GM12878 (cell line): ENCODE measurements at regions not wholly inside any gene's neighbourhood (a gene's known extent, or its start where the extent isn't known, plus 50 kb on each side); places are given as distances from the start of the nearest gene placed in this dataset.

Experiments used
- BCL11A ChIP-seq: IDR thresholded peaks from 2 replicates; pipeline ENCODE4 v1.6.1; 2011; ENCODE audit warnings: low read depth, low read length
- BHLHE40 ChIP-seq, 2 experiments: fragments of 450-650 bp in 1 of 2; IDR thresholded peaks; 2 replicates each; pipeline ENCODE4 v1.6.1; 2011 to 2017; ENCODE audit warnings: low read depth in 2 of 2, borderline replicate concordance in 1 of 2, improper control_type of control experiment in 1 of 2, low read length in 1 of 2, mild to moderate bottlenecking in 1 of 2
- CREM ChIP-seq: IDR thresholded peaks from 2 replicates; pipeline ENCODE4 v1.6.1; 2014; ENCODE audit warnings: antibody characterized with exemption, low read depth
- FOXK2 ChIP-seq: fragments of 450-650 bp; IDR thresholded peaks from 2 replicates; pipeline ENCODE4 v1.6.1; 2017; ENCODE audit warnings: mild to moderate bottlenecking, moderate library complexity
- GABPA ChIP-seq: IDR thresholded peaks from 2 replicates; pipeline ENCODE4 v1.6.1; 2014; ENCODE audit warnings: antibody characterized with exemption, low read depth, mild to moderate bottlenecking, inconsistent platforms
- HCFC1 ChIP-seq: fragments of 150-350 bp; IDR thresholded peaks from 2 replicates; pipeline ENCODE4 v1.6.1; 2014; ENCODE audit warnings: low read length
- IKZF2 ChIP-seq, 2 experiments: fragments of 450-650 bp; IDR thresholded peaks; 2 replicates each; pipeline ENCODE4 v1.6.1; 2017; ENCODE audit warnings: mild to moderate bottlenecking in 2 of 2, moderate library complexity in 2 of 2
- LARP7 ChIP-seq: fragments of 450-650 bp; IDR thresholded peaks from 2 replicates; pipeline ENCODE4 v1.6.1; 2017; ENCODE audit warnings: mild to moderate bottlenecking
- NFIC ChIP-seq: IDR thresholded peaks from 2 replicates; pipeline ENCODE4 v1.6.1; 2012; ENCODE audit warnings: low read depth, mild to moderate bottlenecking, inconsistent platforms, low read length, moderate library complexity
- SIX5 ChIP-seq: IDR thresholded peaks from 2 replicates; pipeline ENCODE4 v1.6.1; 2011; ENCODE audit warnings: mild to moderate bottlenecking, low read depth, low read length, moderate library complexity; ENCODE audit not compliant: severe bottlenecking
- SRF ChIP-seq, 2 experiments: IDR thresholded peaks; 2 replicates each; pipeline ENCODE4 v1.6.1; 2011; ENCODE audit warnings: low read depth in 2 of 2, low read length in 2 of 2, mild to moderate bottlenecking in 1 of 2, moderate library complexity in 1 of 2
- WRNIP1 ChIP-seq: IDR thresholded peaks from 2 replicates; pipeline ENCODE4 v1.6.1; 2011; ENCODE audit warnings: low read depth, low read length, improper control_type of control experiment, borderline replicate concordance
- YY1 ChIP-seq: IDR thresholded peaks from 2 replicates; pipeline ENCODE4 v1.6.1; 2011; ENCODE audit warnings: low read depth, mild to moderate bottlenecking, low read length
- ZBED1 ChIP-seq: IDR thresholded peaks from 2 replicates; pipeline ENCODE4 v1.6.1; 2016; ENCODE audit warnings: borderline replicate concordance
- ZNF622 ChIP-seq: fragments of 450-650 bp; IDR thresholded peaks from 2 replicates; pipeline ENCODE4 v1.6.1; 2017; ENCODE audit warnings: mild to moderate bottlenecking, inconsistent platforms
- TF ChIP-seq, protein P1 (sequence below): IDR thresholded peaks from 2 replicates; pipeline ENCODE4 v1.6.1; 2012; ENCODE audit warnings: improper control_type of control experiment, low read depth, low read length; ENCODE audit not compliant: insufficient replicate concordance
- TF ChIP-seq, protein P2 (sequence below): fragments of 450-650 bp; formaldehyde crosslinking; IDR thresholded peaks from 2 replicates; pipeline ENCODE4 v1.4.0; 2020; ENCODE audit warnings: mild to moderate bottlenecking, moderate library complexity
- TF ChIP-seq, protein P3 (sequence below): IDR thresholded peaks from 2 replicates; pipeline ENCODE4 v1.6.1; 2011; ENCODE audit warnings: borderline replicate concordance, low read depth, mild to moderate bottlenecking, moderate library complexity, mixed read lengths, low read length; ENCODE audit not compliant: insufficient read depth; ENCODE audit errors: extremely low read length

DNA sequence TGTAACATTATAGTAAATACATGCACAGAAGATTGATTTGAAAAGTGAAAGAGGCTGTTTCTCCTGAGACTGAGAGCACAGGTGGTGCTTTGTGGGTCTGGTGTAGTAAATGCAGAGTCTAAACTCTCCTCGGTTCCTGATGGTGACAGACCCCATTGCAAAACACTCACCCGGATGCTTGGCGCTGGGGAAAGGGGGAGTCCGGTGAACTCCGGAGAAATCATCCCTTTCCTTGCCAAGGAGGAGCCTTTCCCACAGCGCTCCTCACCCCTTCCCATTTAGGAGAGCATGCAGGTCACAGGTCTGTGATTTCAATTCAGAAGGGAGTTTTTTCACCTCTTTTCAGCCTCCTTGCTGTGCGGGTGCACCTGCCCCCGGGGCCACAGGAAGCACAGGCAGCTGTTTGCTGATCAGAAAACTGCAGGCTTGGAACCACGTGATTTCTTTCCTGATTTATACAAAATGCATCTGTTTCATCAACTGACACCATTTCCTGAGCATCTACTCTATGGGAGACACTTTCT is 75.6 kb upstream of the LYZL2 start (continued):
- TF ChIP-seq BHLHE40 (IDR thresholded peaks at IDR 0.05; ENCODE audit: borderline replicate concordance in 1 of 2, low read depth in 2 of 2, low read length in 1 of 2) (peak in 1 of 2 experiments; percentile 30; a peak in 1 of 4 replicates), IKZF2 (IDR thresholded peaks at IDR 0.05) (no peak), WRNIP1 (no peak), SIX5 (no peak), LARP7 (no peak), HCFC1 (no peak), BCL11A (no peak), NFIC (peak; percentile 53), CREM (no peak), ZBED1 (peak; percentile 47; the same call in 1 of the 2 replicates), GABPA (no peak), FOXK2 (no peak), YY1 (0 out of 2 replicates have a peak, but pooled peaks have one; percentile 12), SRF (IDR thresholded peaks at IDR 0.05; ENCODE audit: low read depth in 2 of 2, low read length in 2 of 2) (no peak), ZNF622 (no peak)
- TF ChIP-seq, protein P1, sequence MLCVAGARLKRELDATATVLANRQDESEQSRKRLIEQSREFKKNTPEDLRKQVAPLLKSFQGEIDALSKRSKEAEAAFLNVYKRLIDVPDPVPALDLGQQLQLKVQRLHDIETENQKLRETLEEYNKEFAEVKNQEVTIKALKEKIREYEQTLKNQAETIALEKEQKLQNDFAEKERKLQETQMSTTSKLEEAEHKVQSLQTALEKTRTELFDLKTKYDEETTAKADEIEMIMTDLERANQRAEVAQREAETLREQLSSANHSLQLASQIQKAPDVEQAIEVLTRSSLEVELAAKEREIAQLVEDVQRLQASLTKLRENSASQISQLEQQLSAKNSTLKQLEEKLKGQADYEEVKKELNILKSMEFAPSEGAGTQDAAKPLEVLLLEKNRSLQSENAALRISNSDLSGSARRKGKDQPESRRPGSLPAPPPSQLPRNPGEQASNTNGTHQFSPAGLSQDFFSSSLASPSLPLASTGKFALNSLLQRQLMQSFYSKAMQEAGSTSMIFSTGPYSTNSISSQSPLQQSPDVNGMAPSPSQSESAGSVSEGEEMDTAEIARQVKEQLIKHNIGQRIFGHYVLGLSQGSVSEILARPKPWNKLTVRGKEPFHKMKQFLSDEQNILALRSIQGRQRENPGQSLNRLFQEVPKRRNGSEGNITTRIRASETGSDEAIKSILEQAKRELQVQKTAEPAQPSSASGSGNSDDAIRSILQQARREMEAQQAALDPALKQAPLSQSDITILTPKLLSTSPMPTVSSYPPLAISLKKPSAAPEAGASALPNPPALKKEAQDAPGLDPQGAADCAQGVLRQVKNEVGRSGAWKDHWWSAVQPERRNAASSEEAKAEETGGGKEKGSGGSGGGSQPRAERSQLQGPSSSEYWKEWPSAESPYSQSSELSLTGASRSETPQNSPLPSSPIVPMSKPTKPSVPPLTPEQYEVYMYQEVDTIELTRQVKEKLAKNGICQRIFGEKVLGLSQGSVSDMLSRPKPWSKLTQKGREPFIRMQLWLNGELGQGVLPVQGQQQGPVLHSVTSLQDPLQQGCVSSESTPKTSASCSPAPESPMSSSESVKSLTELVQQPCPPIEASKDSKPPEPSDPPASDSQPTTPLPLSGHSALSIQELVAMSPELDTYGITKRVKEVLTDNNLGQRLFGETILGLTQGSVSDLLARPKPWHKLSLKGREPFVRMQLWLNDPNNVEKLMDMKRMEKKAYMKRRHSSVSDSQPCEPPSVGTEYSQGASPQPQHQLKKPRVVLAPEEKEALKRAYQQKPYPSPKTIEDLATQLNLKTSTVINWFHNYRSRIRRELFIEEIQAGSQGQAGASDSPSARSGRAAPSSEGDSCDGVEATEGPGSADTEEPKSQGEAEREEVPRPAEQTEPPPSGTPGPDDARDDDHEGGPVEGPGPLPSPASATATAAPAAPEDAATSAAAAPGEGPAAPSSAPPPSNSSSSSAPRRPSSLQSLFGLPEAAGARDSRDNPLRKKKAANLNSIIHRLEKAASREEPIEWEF = no peak
- TF ChIP-seq, protein P2, sequence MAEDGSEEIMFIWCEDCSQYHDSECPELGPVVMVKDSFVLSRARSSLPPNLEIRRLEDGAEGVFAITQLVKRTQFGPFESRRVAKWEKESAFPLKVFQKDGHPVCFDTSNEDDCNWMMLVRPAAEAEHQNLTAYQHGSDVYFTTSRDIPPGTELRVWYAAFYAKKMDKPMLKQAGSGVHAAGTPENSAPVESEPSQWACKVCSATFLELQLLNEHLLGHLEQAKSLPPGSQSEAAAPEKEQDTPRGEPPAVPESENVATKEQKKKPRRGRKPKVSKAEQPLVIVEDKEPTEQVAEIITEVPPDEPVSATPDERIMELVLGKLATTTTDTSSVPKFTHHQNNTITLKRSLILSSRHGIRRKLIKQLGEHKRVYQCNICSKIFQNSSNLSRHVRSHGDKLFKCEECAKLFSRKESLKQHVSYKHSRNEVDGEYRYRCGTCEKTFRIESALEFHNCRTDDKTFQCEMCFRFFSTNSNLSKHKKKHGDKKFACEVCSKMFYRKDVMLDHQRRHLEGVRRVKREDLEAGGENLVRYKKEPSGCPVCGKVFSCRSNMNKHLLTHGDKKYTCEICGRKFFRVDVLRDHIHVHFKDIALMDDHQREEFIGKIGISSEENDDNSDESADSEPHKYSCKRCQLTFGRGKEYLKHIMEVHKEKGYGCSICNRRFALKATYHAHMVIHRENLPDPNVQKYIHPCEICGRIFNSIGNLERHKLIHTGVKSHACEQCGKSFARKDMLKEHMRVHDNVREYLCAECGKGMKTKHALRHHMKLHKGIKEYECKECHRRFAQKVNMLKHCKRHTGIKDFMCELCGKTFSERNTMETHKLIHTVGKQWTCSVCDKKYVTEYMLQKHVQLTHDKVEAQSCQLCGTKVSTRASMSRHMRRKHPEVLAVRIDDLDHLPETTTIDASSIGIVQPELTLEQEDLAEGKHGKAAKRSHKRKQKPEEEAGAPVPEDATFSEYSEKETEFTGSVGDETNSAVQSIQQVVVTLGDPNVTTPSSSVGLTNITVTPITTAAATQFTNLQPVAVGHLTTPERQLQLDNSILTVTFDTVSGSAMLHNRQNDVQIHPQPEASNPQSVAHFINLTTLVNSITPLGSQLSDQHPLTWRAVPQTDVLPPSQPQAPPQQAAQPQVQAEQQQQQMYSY (CRISPR knock-in tag) = no peak
- TF ChIP-seq, protein P3, sequence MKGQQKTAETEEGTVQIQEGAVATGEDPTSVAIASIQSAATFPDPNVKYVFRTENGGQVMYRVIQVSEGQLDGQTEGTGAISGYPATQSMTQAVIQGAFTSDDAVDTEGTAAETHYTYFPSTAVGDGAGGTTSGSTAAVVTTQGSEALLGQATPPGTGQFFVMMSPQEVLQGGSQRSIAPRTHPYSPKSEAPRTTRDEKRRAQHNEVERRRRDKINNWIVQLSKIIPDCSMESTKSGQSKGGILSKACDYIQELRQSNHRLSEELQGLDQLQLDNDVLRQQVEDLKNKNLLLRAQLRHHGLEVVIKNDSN = peak; percentile 19
